ENCODE measurements at regions not wholly inside any gene's neighbourhood (a gene's known extent, or its start where the extent isn't known, plus 50 kb on each side); places are given as distances from the start of the nearest gene placed in this dataset.
"Not testable (repeated sequence)": the region's sequence is repeated elsewhere in the genome, so short reads cannot be mapped to it uniquely, and the experiment has no call there.

- POLR2A ChIA-PET: not testable (repeated sequence)
- Histone ChIP-seq H3K4me3 (ENCODE audit: control extremely low read depth in 1 of 5, extremely low read depth in 1 of 5, insufficient read depth in 1 of 5, low read depth in 2 of 5, low read length in 4 of 5) (peak overlapping the region in 4 of 5 experiments; percentile 34 to 67 (median 56)), H3K4me2 (replicated peaks; ENCODE audit: low read depth, low read length, poor library complexity, severe bottlenecking) (peak overlapping the region; percentile 68)
These were observed 62.7 kb upstream of the TMEM18 start for GRCh38 chr2:739864-740321.

GRCh38 chr2:736939-737338 lies 59.7 kb upstream of the TMEM18 start:
- H3K79me2 ChIP-seq (ENCODE audit: control insufficient read depth, insufficient read depth, low read length): no peaks in the 10 kb centered on the region
- TF ChIP-seq CTCF (IDR thresholded peaks at IDR 0.05) (no peak), EZH2 (IDR thresholded peaks at IDR 0.05; ENCODE audit: borderline replicate concordance, insufficient read depth, low read depth, low read length, poor library complexity, severe bottlenecking) (no peak)
- DNase-seq (no peak), ATAC-seq (ENCODE audit: low read depth) (no peak)
- H2AFZ ChIP-seq (ENCODE audit: insufficient read depth, low read depth, low read length, poor library complexity, severe bottlenecking): no peak overlapping the region
- ChIA-PET CTCF (no interaction called here), POLR2A (no interaction called here)
- intact Hi-C loops (cut with micrococcal nuclease): no loop called here
- no peak overlapping the region for H3K4me3 ChIP-seq (ENCODE audit: control extremely low read depth in 1 of 5, extremely low read depth in 1 of 5, insufficient read depth in 1 of 5, low read depth in 2 of 5, low read length in 4 of 5)
- peaks cover 8% of the 10 kb centered on the region for H3K4me1 Mint-ChIP-seq
- H3K4me2 ChIP-seq (replicated peaks; ENCODE audit: low read depth, low read length, poor library complexity, severe bottlenecking): no peak overlapping the region
- H4K20me1 ChIP-seq (ENCODE audit: control insufficient read depth, insufficient read depth, low read length, poor library complexity, severe bottlenecking): no peaks in the 10 kb centered on the region
- peaks cover 0 to 31% (median 9%) of the 10 kb centered on the region in 4 experiments for H3K27me3 ChIP-seq (replicated peaks in 1 of 4; ENCODE audit: control extremely low read depth in 1 of 4, control insufficient read depth in 3 of 4, insufficient read depth in 4 of 4, low read length in 3 of 4)
- H3K9me3 Mint-ChIP-seq (ENCODE audit: insufficient read depth): no peaks in the 10 kb centered on the region
- no peak overlapping the region for H3K27ac ChIP-seq (ENCODE audit: low read length in 2 of 2)
- H3K9ac ChIP-seq (ENCODE audit: low read length): no peak overlapping the region
- H3K27me3 Mint-ChIP-seq: peaks cover 50% of the 10 kb centered on the region
- H3K4me3 Mint-ChIP-seq: no peak overlapping the region
- peaks cover 0 to 5% (median 0%) of the 10 kb centered on the region in 3 donors for H3K9me3 ChIP-seq (ENCODE audit: control extremely low read depth in 1 of 3, control insufficient read depth in 2 of 3, insufficient read depth in 1 of 3, low read length in 2 of 3)
- peaks cover 12 to 17% of the 10 kb centered on the region in 2 donors for H3K4me1 ChIP-seq (ENCODE audit: control insufficient read depth in 2 of 2, insufficient read depth in 2 of 2, low read length in 2 of 2)
- H3K36me3 ChIP-seq (replicated peaks in 1 of 2; ENCODE audit: control extremely low read depth in 1 of 2, control insufficient read depth in 1 of 2, extremely low read depth in 1 of 2, insufficient read depth in 2 of 2, low read length in 1 of 2): no peaks in the 10 kb centered on the region
- H3K27ac Mint-ChIP-seq: no peak overlapping the region

More at GRCh38 chr2:739864-740321, 62.7 kb upstream of the TMEM18 start:
- Histone ChIP-seq H3K9ac (ENCODE audit: low read length) (peak overlapping the region; percentile 50), H3K4me1 (ENCODE audit: control insufficient read depth in 2 of 2, insufficient read depth in 2 of 2, low read length in 2 of 2) (peaks cover 12 to 17% of the 10 kb centered on the region in 2 donors), H2AFZ (ENCODE audit: insufficient read depth, low read depth, low read length, poor library complexity, severe bottlenecking) (peak overlapping the region; percentile 80), H3K27me3 (replicated peaks in 1 of 4; ENCODE audit: control extremely low read depth in 1 of 4, control insufficient read depth in 3 of 4, insufficient read depth in 4 of 4, low read length in 3 of 4) (peaks cover 0 to 27% (median 9%) of the 10 kb centered on the region in 4 experiments)
- intact Hi-C loops (cut with micrococcal nuclease); ATAC-seq (ENCODE audit: low read depth); H3K9me3 ChIP-seq (ENCODE audit: control extremely low read depth in 1 of 3, control insufficient read depth in 2 of 3, insufficient read depth in 1 of 3, low read length in 2 of 3); H3K79me2 ChIP-seq (ENCODE audit: control insufficient read depth, insufficient read depth, low read length); H3K36me3 ChIP-seq (replicated peaks in 1 of 2; ENCODE audit: control extremely low read depth in 1 of 2, control insufficient read depth in 1 of 2, extremely low read depth in 1 of 2, insufficient read depth in 2 of 2, low read length in 1 of 2); H3K27ac ChIP-seq (ENCODE audit: low read length in 2 of 2); H3K4me1 Mint-ChIP-seq; H4K20me1 ChIP-seq (ENCODE audit: control insufficient read depth, insufficient read depth, low read length, poor library complexity, severe bottlenecking); H3K9me3 Mint-ChIP-seq (ENCODE audit: insufficient read depth); H3K27ac Mint-ChIP-seq; CTCF ChIA-PET: not testable (repeated sequence)
- WGBS (ENCODE audit: insufficient coverage): 12% methylated on average over 21 of the region's 23 CpGs
- peak overlapping the region; percentile 84 for H3K4me3 Mint-ChIP-seq
- peaks cover 56% of the 10 kb centered on the region for H3K27me3 Mint-ChIP-seq
- peak; percentile 74 for DNase-seq
